ENCODE measurements at regions not wholly inside any gene's neighbourhood (a gene's known extent, or its start where the extent isn't known, plus 50 kb on each side); places are given as distances from the start of the nearest gene placed in this dataset.

DNA sequence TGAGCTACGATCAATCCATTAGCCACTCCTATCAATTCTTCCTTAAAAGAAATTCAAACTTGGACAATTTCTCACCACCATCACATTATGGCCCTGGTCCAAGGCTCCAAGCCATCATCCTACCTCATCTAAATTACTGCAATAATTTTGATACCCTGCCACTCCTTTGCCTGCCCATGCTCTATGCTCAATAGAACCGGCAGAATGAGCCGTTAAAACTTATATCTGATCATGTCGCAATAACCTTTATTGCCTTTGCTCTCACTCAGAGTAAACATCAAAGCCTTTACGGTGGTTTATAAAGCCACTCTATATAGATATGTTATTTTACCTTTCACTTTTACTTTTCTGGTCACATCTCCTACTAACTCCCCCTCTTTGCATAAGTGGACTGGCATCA lies 2392.1 kb upstream of the RAG2 start (continued):
- TF ChIP-seq YY1 (IDR thresholded peaks at IDR 0.05; ENCODE audit: extremely low read depth, insufficient replicate concordance, low read depth, low read length): no peak

- Histone ChIP-seq H2AFZ (ENCODE audit: low read depth, low read length, poor library complexity, severe bottlenecking) (no peak overlapping the region), H3K27ac (ENCODE audit: low read depth, low read length) (no peak overlapping the region), H3K27me3 (ENCODE audit: insufficient read depth, low read length) (no peaks in the 10 kb centered on the region), H3K4me2 (ENCODE audit: low read length) (no peak overlapping the region), H4K20me1 (ENCODE audit: insufficient read depth) (no peaks in the 10 kb centered on the region), H3K4me1 (ENCODE audit: control insufficient read depth in 1 of 2, insufficient read depth in 2 of 2, low read length in 2 of 2) (no peaks in the 10 kb centered on the region), H3K9me2 (ENCODE audit: insufficient read depth) (no peaks in the 10 kb centered on the region), H3K9me3 (ENCODE audit: control insufficient read depth in 1 of 2, insufficient read depth in 1 of 2, low read depth in 1 of 2, low read length in 2 of 2) (peaks cover 0 to 29% of the 10 kb centered on the region in 2 experiments; a peak in 2 of 4 replicates), H3K79me2 (ENCODE audit: insufficient read depth, low read length) (no peaks in the 10 kb centered on the region), H3K9ac (ENCODE audit: low read length) (no peak overlapping the region), H3K36me3 (ENCODE audit: control insufficient read depth in 1 of 2, insufficient read depth in 2 of 2, low read length in 2 of 2) (no peaks in the 10 kb centered on the region), H3K4me3 (replicated peaks in 1 of 2; ENCODE audit: low read depth in 1 of 2, low read length in 2 of 2) (no peak overlapping the region)
- intact Hi-C loops (cut with micrococcal nuclease): no loop called here
- BruUV-seq (replicated peaks): no TSS peak
- RAD21 ChIA-PET (ENCODE audit: low non-redundant PET in 1 of 2, low total read pairs in 2 of 2, uncharacterized antibody in 2 of 2, unreplicated experiment in 2 of 2): no interaction called here
- CTCF ChIA-PET: no interaction called here
- POLR2A ChIA-PET: no interaction called here
- TF ChIP-seq YY1 (IDR thresholded peaks at IDR 0.05; ENCODE audit: extremely low read depth, insufficient replicate concordance, low read depth, low read length) (no peak), ELF1 (IDR thresholded peaks at IDR 0.05; ENCODE audit: borderline replicate concordance, low read depth) (no peak), FOSL1 (IDR thresholded peaks at IDR 0.05; ENCODE audit: low read depth) (no peak), CTCF (IDR thresholded peaks at IDR 0.05 in 2 of 3, conservative IDR thresholded peaks at IDR 0.05 in 1 of 3; ENCODE audit: borderline replicate concordance in 1 of 3, insufficient read depth in 1 of 3, low read depth in 2 of 3, low read length in 2 of 3) (no peak), SIN3A (IDR thresholded peaks at IDR 0.05; ENCODE audit: low read depth) (no peak), EZH2 (IDR thresholded peaks at IDR 0.05) (no peak)
- TF ChIP-seq, protein P1, sequence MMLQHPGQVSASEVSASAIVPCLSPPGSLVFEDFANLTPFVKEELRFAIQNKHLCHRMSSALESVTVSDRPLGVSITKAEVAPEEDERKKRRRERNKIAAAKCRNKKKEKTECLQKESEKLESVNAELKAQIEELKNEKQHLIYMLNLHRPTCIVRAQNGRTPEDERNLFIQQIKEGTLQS (IDR thresholded peaks at IDR 0.05): no peak
- no peak for DNase-seq (ENCODE audit: low read depth, low spot score)
- ATAC-seq: no peak
Observed at GRCh38 chr11:38988908-38989307, 2390.9 kb upstream of the RAG2 start.
